Stimulated activated CD4-positive, alpha-beta T cell treated with anti-CD3 and anti-CD28 coated beads, Interleukin-12 subunit alpha, Interleukin-12 subunit beta, amount 100 ng/mL, for 48 hours (primary cell): ENCODE measurements at regions not wholly inside any gene's neighbourhood (a gene's known extent, or its start where the extent isn't known, plus 50 kb on each side); places are given as distances from the start of the nearest gene placed in this dataset.

Experiments used
- DNase-seq, 3 donors: peaks; one replicate each; pipeline ENCODE4 v3.0.0-alpha.2; 2020; ENCODE audit warnings: low read depth in 2 of 3, low spot score in 1 of 3

DNA sequence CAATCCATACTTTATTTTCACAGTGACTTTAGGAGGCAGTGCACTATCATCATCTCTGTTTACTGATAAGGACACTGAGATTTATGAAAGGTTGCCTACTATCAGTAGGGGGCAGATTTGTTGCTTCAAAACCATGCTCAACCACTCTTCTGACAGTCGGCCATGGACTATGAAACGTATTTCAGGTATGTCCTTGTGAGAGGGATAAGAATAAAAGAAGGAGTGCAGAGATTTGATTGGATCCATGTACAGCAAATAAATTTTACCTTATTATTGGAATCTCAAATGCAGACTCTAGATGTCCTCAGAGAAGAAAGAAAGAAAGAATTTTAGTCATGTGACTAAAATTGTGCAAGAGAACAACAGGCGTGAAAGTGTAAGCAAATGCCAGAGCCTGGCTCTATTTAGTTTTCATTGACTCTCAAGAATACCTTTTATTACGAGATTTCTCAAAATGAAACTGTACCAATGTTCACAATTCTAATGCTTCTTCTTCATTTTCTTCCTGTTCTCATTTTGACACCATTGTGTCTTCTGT is 296.6 kb upstream of the RASA1 start:
- no peak for DNase-seq

DNA sequence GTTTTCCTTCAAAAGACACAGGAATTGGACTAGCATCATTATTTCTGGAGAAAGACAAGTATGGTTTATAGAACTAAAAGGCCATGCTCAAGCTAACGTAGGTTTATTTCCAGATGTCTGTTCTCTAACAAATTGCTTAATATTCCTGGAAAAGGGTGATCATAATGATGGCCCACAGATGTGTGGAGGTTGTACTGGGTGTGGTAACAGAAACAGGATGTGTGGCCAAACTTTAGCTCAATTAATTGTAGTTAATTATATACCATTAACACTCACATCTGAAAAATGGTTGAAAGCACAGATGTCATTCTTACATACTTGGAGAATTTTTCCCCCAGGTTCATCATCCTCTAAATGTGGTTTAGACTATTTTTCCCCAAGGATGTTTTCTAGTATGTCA is 292.7 kb upstream of the RASA1 start:
- DNase-seq, result no peak

GRCh38 chr5:86977190-86977589 is 290.5 kb upstream of the RASA1 start:
- DNase-seq, result no peak

- no peak for DNase-seq
Measured at GRCh38 chr5:86977808-86978207, 289.9 kb upstream of the RASA1 start.

DNA sequence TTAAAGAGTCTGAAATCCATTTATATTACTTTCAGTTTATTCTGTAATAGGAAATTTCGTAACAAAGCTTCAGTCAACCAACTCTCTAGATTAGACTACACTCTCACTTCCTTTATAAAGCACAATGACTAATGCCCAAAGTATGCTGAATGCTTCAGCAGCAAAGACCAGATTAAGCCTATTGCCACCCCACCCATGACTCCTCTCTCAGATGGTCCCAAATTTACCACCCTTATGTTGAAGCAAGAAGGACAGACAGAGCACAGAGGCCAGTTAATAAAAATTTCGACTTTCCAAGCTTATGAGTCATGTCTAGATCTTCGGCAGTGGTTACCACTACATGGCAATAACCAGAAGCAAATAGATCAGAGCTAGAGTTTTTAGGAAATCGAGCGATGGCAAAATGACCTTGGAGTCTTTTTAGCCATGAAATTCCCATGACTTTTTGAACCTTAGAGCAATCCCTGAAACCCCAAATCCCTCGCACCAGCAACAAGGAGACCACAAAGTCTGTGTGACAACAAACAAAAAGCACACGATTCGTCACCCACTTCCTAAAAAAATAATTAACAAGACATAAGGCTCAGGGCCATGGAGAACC is 287.8 kb upstream of the RASA1 start:
- DNase-seq, result no peak

GRCh38 chr5:86981898-86982297 is 285.8 kb upstream of the RASA1 start:
- no peak for DNase-seq

GRCh38 chr5:86983208-86983607 is 284.5 kb upstream of the RASA1 start:
- DNase-seq, result no peak

GRCh38 chr5:86986837-86987236 is 280.8 kb upstream of the RASA1 start:
- no peak for DNase-seq

GRCh38 chr5:86997516-86997915 is 270.2 kb upstream of the RASA1 start:
- DNase-seq, result no peak

DNA sequence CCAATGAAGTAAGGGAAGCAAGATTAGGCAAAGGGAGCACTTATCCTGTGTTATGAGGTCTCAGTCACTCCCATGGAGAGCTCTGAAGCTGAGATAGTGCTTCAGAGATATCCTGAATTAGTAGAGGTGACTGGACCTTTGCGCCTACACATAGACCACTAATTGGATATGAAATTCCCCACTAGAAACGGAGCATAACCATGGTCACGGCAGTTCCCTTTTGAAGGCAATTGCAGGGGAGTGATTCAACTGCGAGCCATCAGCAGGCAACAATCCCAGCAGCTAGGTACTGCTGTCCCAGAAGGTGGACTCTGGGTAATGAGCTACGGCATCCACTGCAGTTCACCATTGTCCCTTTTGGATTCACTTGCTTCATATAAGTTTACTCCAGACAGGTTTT is 267.7 kb upstream of the RASA1 start:
- DNase-seq, result no peak

DNA sequence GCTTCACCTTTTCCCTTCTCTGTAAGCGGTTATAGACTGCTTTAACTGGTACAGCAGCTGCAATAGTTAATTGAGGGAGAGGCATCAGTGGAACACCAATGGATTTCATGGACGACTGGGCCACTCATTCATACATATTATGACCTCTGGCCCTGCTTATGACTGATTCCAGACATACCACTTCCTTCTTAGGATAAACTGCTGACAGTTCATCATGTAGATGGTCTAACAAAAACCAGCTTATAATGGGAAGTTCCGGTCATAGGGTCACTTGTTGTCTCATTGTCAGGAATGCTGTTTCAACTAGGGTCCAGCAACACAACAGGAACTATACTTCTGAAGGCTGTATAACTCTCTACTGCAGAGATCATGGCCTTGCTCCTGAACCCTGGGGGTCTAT is 265.2 kb upstream of the RASA1 start:
- DNase-seq, result no peak

- no peak for DNase-seq
Measured at GRCh38 chr5:87004101-87004500, 263.6 kb upstream of the RASA1 start.

GRCh38 chr5:87007737-87008136 is 259.9 kb upstream of the RASA1 start:
- no peak for DNase-seq

DNA sequence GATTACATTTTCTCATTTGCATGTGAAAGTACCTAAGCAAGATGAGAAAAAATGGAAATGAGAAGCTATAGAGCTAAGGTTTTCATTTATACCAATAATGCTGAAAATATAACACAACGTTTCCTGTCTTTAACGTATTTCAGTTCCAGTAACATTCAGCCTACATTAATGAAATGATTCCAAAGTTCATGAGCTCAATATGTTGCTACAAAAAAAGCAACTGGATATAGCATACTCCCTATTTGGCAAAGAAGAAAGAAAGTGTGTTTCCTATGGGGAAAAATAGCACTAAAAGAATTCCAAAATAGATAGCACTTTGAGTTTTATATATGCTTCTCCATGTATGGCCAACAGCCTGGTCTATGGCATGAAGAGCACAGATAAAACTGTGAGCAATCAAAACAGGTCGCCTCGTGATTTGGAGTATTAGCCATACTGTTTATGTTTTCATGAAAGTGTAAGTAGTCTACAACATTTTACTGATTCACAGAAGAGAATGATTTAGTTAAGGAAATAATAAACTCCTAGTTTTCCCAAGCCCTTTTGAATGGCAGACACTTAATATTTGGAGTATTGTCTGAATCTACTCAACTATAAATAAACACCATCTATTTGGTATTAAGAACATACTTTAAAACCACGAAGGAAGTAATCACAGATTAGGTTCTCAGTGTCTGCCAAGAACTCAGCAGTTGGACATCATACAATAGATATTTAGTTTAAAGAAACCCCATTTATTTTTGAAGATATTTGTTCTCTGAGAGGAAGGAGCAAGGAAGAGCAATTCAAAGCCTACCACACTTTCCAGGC is 258.7 kb upstream of the RASA1 start:
- DNase-seq, result no peak

DNA sequence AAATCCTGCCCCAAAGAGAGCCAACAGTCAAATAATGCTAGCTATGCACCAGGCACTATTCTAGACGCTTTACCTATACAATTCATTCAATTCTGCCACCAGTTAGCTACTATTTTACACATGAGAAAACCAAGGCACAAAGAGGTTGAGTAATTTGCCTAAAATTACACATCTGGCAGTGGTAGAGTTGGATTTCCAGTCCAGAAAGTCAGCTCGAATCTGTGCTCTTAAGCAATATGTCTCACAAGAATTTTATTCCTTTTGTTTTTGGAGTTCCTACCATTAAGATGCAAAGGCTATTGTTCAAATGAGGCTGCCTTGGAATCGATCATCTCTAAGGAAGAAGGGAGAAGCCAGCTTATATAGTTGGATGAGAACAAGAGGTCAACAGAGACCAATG is 256.9 kb upstream of the RASA1 start:
- DNase-seq, result no peak

GRCh38 chr5:87015901-87016300 is 251.8 kb upstream of the RASA1 start:
- DNase-seq, result no peak

DNA sequence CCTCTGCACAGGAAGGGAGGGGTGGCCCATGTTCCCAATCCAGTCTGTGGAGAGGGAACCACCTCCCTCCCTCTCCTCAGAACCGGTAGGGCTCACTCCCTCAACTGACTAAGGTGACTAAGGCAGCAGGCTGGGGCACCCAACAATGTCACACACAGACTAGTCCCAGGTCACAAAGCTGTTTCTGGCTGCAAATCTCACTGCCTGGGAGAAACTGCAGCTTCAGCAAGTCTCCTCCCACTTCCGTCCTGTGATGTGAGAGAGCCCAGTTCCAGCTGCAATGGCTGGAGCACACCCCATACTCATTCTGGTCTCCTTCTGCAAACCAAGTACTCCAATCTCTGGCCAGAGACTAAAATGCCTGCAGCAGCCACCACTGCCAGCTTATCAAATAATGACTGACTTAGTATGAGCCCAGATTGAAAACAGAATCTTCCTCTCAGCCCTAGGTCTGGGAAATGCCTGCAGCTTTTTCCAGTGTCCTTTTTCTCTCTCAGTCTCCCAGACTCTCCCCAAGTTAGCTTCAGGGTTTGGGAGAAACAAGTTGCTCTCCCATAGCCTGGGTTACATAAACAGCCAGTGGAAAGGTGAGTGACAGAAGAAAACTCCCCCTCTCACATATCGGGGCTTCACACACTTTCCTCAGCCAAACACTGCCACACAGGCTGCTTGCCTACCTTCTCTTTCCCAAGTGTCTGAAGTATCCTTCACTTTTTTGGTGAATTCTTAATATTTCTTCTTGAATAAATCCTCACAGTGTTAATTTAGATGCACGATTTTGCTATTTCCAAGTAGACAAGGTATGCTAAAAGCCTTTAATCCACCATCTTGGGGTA is 247.4 kb upstream of the RASA1 start:
- DNase-seq, result peak in 1 of 3 donors; percentile 3

DNA sequence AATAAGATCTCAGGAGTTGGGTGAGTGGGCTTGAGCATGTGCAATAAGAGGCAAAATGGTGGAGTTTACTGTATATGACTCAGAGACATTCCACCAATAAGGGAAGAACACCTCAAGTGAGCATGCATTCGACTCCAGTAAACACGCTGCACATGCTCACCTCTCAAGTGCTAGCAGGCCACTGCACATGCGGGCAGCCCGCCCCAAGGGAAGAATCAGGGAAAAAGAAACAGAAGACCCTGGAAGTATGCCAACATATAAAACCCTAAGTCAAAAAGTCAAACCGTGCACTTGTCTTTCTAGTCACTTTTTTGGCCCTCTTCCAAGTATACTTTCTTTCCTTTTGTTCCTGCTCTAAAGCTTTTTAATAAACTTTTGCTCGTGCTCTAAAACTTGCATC is 245.3 kb upstream of the RASA1 start:
- no peak for DNase-seq

DNA sequence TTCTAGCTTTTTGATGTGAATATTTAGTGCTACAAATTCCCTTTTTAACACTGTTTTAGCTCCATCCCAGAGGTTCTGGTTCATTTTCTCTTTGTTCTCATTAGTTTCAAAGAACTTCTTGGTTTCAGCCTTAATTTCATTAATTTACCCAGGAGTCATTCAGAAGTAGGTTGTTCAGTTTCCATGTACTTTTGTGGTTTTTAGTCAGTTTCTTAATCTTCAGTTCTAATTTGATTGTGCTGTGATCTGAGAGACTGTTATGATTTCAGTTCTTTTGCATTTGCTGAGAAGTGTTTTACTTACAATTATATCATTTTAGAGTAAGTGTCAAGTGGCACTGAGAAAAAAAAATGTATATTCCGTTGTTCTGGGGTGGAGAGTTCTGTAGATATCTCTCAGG is 240.1 kb upstream of the RASA1 start:
- no peak for DNase-seq

DNA sequence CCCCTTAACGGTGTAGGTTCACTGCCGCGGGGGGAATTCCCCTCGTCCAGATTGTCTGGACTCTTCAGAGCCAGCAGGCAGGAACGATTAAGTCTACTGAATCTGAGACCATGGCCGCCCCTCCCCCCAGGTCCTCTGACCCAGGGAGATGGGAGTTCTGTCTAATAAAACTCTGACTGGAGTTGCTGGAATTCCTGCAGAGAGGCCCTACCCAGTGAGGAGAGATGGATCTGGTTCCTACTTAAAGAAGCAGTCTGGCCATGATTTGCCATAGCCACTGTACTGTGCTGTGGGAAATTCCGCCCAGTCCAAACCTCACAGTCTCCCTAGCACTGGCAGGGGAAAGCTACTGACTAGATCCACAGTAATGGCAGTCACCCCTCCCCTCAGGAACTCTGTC is 237.7 kb upstream of the RASA1 start:
- DNase-seq, result no peak

DNA sequence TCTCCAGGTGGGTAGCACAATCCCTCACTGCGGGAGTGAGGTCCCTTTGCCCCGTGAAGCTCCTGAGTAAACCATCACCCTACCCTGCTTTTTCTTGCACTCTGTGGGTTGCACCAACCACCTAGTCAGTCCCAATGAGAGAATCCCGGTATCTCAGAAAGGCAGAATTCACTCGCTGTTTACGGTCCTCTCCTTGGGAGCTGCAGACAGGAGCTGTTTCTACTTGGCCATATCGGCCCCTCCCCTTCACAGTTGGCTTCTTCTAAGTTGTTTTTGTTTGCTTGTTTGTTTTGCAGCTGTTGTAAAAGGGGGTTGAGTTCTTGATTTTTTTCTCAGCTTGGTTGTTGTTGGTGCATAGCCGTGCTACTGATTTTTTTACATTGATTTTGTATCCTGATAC is 237.0 kb upstream of the RASA1 start:
- no peak for DNase-seq

DNA sequence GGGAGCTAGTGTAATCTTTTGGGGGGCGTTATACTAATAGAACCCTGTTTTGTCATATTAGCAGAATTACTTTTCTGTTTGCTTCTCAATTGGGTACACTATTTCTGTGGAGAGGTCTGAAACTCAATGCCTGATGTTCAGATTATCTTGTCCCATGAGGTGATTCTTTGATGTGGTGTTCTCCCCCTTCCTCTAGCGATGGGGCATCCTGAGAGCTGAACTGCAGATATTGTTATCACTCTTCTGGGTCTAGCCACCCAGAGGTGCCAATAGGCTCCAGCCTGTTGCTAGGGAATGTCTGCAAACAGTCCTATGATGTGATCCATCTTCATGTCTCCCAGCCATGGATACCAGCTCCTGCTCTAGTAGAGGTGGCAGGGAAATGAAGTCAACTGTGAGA is 233.1 kb upstream of the RASA1 start:
- no peak for DNase-seq
